Activated naive CD4-positive, alpha-beta T cell treated with anti-CD3 and anti-CD28 coated beads for 36 hours (primary cell): ENCODE measurements at regions not wholly inside any gene's neighbourhood (a gene's known extent, or its start where the extent isn't known, plus 50 kb on each side); places are given as distances from the start of the nearest gene placed in this dataset.
"Not testable (repeated sequence)": the region's sequence is repeated elsewhere in the genome, so short reads cannot be mapped to it uniquely, and the experiment has no call there.

Source experiments
- CTCF ChIA-PET: fragments of 350-600 bp; sonication (Branson Sonifier 250); formaldehyde crosslinking; loops from one replicate; lab custom pipeline; 2021; ENCODE audit warnings: antibody characterized with exemption; lab: Charles Lee
- DNase-seq: peaks from one replicate; pipeline ENCODE4 v3.0.0-alpha.2; 2020
- H3K27ac Mint-ChIP-seq: one replicate; pipeline ENCODE4 v1.8.0; 2021; ENCODE audit warnings: mild to moderate bottlenecking, mixed read lengths
- H3K27me3 Mint-ChIP-seq: one replicate; pipeline ENCODE4 v1.8.0; 2021; ENCODE audit warnings: low read depth, mixed read lengths
- H3K36me3 Mint-ChIP-seq: one replicate; pipeline ENCODE4 v1.8.0; 2021; ENCODE audit warnings: low read depth, mixed read lengths
- H3K4me1 Mint-ChIP-seq: one replicate; pipeline ENCODE4 v1.8.0; 2021; ENCODE audit warnings: low read depth, mixed read lengths
- H3K4me3 Mint-ChIP-seq: one replicate; pipeline ENCODE4 v1.8.0; 2021; ENCODE audit warnings: mild to moderate bottlenecking, moderate library complexity, mixed read lengths
- H3K9me3 Mint-ChIP-seq: one replicate; pipeline ENCODE4 v1.8.0; 2021; ENCODE audit warnings: mixed read lengths
- intact Hi-C: fragments of 100-400 bp; cut with micrococcal nuclease; formaldehyde crosslinking; loops from one replicate; pipeline ENCODE4 v1.15.1; 2023

GRCh38 chrX:77088233-77088632, 359.0 kb upstream of the FGF16 start:
- Mint-ChIP-seq H3K9me3 (no peaks in the 10 kb centered on the region), H3K4me1 (no peaks in the 10 kb centered on the region), H3K4me3 (no peak overlapping the region), H3K27me3 (no peaks in the 10 kb centered on the region), H3K27ac (no peak overlapping the region), H3K36me3 (no peaks in the 10 kb centered on the region)
- DNase-seq: no peak
- CTCF ChIA-PET: no interaction called here
- intact Hi-C loops: no loop called here

DNA sequence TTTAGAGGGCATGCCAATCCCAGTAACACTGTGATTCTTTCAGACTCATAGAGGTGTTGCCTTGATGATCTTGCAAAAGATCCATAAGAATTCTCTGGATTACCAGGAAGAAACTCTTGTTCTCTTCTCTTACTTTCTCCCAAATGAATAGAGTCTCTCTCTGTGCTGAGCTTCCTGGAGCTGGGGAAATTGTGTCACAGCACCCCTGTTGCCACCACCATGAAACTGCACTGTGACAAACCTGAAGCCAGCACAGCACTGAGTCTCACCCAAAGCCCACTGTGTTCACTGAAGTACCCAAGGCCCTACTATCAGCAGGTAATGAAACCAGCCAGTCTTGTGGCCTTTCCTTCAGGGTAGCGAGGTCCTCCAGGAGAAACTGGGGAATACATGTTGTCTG, 332.7 kb upstream of the FGF16 start:
- H3K36me3 Mint-ChIP-seq: no peaks in the 10 kb centered on the region

GRCh38 chrX:77118686-77119085, 328.5 kb upstream of the FGF16 start:
- intact Hi-C loops: no loop called here
- no peaks in the 10 kb centered on the region for H3K27me3 Mint-ChIP-seq
- no peaks in the 10 kb centered on the region for H3K4me1 Mint-ChIP-seq
- CTCF ChIA-PET: no interaction called here
- no peak for DNase-seq
- peaks cover 3% of the 10 kb centered on the region for H3K9me3 Mint-ChIP-seq
- H3K27ac Mint-ChIP-seq: no peak overlapping the region
- no peak overlapping the region for H3K4me3 Mint-ChIP-seq
- H3K36me3 Mint-ChIP-seq: no peaks in the 10 kb centered on the region

More for the DNA sequence above, 332.7 kb upstream of the FGF16 start:
- no peak overlapping the region for H3K27ac Mint-ChIP-seq
- no peaks in the 10 kb centered on the region for H3K4me1 Mint-ChIP-seq
- H3K4me3 Mint-ChIP-seq: no peak overlapping the region
- no peak for DNase-seq
- intact Hi-C loops: no loop called here
- H3K9me3 Mint-ChIP-seq: no peaks in the 10 kb centered on the region
- CTCF ChIA-PET: no interaction called here
- H3K27me3 Mint-ChIP-seq: no peaks in the 10 kb centered on the region

GRCh38 chrX:77119706-77120105, 327.5 kb upstream of the FGF16 start:
- no peak for DNase-seq
- CTCF ChIA-PET: no interaction called here
- H3K36me3 Mint-ChIP-seq: no peaks in the 10 kb centered on the region
- no peak overlapping the region for H3K27ac Mint-ChIP-seq
- H3K4me1 Mint-ChIP-seq: no peaks in the 10 kb centered on the region
- H3K9me3 Mint-ChIP-seq: peaks cover 3% of the 10 kb centered on the region
- intact Hi-C loops: no loop called here
- H3K27me3 Mint-ChIP-seq: no peaks in the 10 kb centered on the region
- no peak overlapping the region for H3K4me3 Mint-ChIP-seq

DNA sequence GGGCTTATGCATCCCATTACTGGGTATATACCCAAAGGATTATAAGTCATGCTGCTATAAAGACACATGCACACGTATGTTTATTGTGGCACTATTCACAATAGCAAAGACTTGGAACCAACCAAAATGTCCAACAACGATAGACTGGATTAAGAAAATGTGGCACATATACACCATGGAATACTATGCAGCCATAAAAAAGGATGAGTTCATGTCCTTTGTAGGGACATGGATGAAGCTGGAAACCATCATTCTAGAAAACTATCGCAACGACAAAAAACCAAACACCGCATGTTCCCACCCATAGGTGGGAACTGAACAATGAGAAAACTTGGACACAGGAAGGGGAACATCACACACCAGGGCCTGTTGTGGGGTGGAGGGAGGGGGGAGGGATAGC, 323.3 kb upstream of the FGF16 start:
- H3K9me3 Mint-ChIP-seq, H3K36me3 Mint-ChIP-seq, H3K4me1 Mint-ChIP-seq, DNase-seq, CTCF ChIA-PET, intact Hi-C loops, H3K4me3 Mint-ChIP-seq, H3K27ac Mint-ChIP-seq, H3K27me3 Mint-ChIP-seq: not testable (repeated sequence)

DNA sequence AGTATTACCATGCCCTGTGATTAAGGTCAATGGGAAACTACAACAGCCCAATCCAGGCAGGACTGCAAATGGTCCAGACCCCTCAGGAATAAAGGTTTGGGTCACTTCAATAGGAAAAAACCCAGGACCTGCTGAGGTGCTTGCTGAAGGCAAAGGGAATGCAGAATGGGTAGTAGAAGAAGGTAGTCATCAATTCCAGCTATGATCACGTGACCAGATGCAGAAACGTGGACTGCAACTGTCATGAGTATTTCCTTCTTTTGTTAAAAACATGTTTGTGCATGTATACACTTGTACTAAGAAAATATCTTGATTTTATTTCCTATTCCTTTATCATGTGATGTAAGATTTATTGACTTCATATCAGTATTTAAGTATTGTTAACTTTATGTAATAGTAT, 319.6 kb upstream of the FGF16 start:
- CTCF ChIA-PET, H3K27ac Mint-ChIP-seq, H3K36me3 Mint-ChIP-seq, H3K4me3 Mint-ChIP-seq, H3K9me3 Mint-ChIP-seq, H3K4me1 Mint-ChIP-seq, intact Hi-C loops, DNase-seq, H3K27me3 Mint-ChIP-seq: not testable (repeated sequence)

GRCh38 chrX:77143907-77144306, 303.3 kb upstream of the FGF16 start:
- Mint-ChIP-seq H3K4me3 (no peak overlapping the region), H3K27ac (no peak overlapping the region), H3K36me3 (no peaks in the 10 kb centered on the region), H3K4me1 (no peaks in the 10 kb centered on the region), H3K27me3 (no peaks in the 10 kb centered on the region), H3K9me3 (peaks cover 4% of the 10 kb centered on the region)
- CTCF ChIA-PET: no interaction called here
- no peak for DNase-seq
- intact Hi-C loops: no loop called here

DNA sequence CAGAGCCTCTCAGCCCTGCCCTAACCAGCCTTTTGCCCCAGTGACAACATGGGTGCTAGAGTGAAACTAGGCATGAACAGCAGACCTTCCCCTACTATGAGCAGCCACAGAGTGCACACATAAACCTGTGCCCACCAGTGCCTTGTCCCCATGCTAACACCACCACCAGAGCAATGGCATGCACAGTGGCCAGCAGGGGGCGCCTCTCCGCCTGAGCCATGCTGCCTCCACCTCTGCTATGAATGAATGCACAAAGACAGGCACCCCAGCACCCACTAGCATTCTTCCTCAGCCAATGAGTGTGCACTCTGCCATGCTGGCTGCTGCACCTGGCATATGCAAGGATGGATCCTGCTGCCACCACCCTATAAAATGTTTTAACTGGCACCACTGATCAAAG, 286.9 kb upstream of the FGF16 start:
- Mint-ChIP-seq H3K36me3 (no peaks in the 10 kb centered on the region), H3K27ac (no peak overlapping the region), H3K4me1 (no peaks in the 10 kb centered on the region), H3K27me3 (no peaks in the 10 kb centered on the region), H3K9me3 (peaks cover 16% of the 10 kb centered on the region), H3K4me3 (no peak overlapping the region)
- CTCF ChIA-PET: no interaction called here
- intact Hi-C loops: no loop called here
- peak; percentile 32 for DNase-seq

DNA sequence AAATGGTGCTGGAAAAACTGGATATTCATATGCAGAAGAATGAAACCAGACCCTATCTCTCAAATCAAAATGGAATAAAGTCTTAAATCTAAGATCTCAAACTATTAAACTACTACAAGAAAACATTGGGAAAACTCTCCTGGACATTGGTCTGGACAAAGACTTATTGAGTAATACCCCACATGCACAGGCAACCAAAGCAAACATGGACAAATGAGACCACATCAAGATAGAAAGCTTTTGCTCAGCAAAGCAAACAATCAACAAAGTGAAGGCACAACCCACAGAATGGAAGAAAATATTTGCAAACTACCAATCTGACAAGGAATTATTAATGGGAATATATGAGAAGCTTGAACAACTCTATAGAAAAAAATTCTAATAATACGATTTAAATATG, 284.4 kb upstream of the FGF16 start:
- H3K36me3 Mint-ChIP-seq: no peaks in the 10 kb centered on the region
- H3K4me3 Mint-ChIP-seq: no peak overlapping the region
- H3K4me1 Mint-ChIP-seq: no peaks in the 10 kb centered on the region
- intact Hi-C loops: no loop called here
- CTCF ChIA-PET: no interaction called here
- no peak for DNase-seq
- peaks cover 13% of the 10 kb centered on the region for H3K9me3 Mint-ChIP-seq
- H3K27me3 Mint-ChIP-seq: no peaks in the 10 kb centered on the region
- H3K27ac Mint-ChIP-seq: no peak overlapping the region

DNA sequence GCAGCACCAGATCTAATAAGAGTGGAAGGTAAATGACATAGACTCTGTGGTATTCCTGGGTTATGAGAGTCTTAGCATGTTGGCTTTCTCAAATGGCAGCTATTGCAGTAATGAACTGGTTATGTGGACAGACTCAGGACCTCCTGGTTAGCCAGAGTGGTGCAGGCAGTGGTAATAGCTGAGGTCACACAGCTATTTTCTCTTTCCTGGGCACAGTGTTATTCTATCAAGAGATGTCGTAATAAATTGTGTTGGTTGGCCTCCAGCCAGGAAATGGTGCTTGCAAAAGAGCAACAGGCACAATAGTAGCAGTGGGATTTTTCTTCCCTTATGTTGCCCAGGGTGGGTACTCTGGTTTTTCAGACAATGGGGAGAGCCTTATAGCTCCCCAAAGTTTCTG, 279.2 kb upstream of the FGF16 start:
- H3K27me3 Mint-ChIP-seq: no peaks in the 10 kb centered on the region
- CTCF ChIA-PET: no interaction called here
- H3K9me3 Mint-ChIP-seq: no peaks in the 10 kb centered on the region
- H3K4me3 Mint-ChIP-seq: no peak overlapping the region
- H3K27ac Mint-ChIP-seq: no peak overlapping the region
- no peaks in the 10 kb centered on the region for H3K36me3 Mint-ChIP-seq
- no peaks in the 10 kb centered on the region for H3K4me1 Mint-ChIP-seq
- DNase-seq: no peak
- intact Hi-C loops: no loop called here

DNA sequence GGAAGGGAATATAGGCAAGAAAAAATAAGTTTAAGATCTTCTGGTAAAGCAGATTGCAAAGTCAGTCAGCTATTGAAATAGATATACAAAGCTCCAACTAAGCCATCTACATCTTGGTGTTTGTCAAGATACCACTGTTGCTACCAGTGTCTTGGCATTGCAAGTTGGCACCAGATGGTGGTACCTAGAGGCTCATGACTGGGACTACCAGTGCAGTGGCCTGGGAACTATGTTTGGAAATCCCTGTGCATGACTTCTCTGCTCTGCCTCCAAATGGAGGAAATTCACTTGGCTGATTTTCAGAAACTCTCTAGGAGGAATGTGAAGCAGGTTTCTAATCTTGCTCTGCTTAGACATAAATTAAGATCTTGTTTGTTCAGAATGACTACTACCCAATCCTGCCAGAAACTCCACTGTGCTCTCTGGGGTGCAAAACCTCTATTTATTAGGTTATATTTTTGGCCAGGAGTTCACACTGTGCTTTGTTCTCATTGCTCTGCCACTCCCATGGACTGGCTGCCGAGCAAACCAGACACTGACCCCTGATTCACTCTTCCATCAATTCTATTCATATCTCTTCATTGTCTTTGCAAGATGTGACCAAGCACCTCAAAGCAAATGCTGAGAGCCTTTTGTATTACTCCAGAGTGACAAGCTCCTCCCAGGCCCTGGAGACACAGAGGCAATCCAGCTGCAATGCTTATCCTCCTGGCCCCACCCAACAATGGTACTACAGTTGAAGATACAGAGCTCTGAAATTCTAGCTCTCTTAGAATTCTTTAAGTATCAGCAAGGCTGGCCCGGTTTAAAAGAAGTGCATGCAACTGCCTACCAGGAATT, 272.3 kb upstream of the FGF16 start:
- H3K27ac Mint-ChIP-seq: no peak overlapping the region
- CTCF ChIA-PET: no interaction called here
- DNase-seq: no peak
- H3K4me3 Mint-ChIP-seq: no peak overlapping the region
- H3K9me3 Mint-ChIP-seq: no peaks in the 10 kb centered on the region
- H3K36me3 Mint-ChIP-seq: no peaks in the 10 kb centered on the region
- H3K27me3 Mint-ChIP-seq: no peaks in the 10 kb centered on the region
- H3K4me1 Mint-ChIP-seq: no peaks in the 10 kb centered on the region
- intact Hi-C loops: no loop called here

DNA sequence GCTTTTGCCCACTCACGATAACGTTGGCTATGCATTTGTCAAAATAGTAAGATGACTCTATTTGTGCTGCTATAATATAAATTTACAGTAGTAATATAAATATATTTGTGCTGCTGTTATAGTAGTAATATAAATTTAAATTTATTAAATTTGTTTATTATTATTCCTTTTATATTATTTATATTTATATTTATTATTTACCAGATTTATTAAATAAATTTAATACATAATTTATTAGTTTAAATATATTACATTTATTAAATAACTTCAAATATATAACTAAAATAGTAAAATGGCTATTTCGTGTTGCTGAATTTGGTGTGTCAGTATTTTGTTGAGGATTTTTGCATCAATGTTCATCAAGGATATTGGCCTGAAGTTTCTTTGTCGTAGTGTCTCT, 246.5 kb upstream of the FGF16 start:
- Mint-ChIP-seq H3K36me3 (no peaks in the 10 kb centered on the region), H3K27me3 (no peaks in the 10 kb centered on the region), H3K4me3 (no peak overlapping the region), H3K9me3 (peaks cover 2% of the 10 kb centered on the region), H3K4me1 (no peaks in the 10 kb centered on the region), H3K27ac (no peak overlapping the region)
- intact Hi-C loops: no loop called here
- CTCF ChIA-PET: no interaction called here
- DNase-seq: no peak

GRCh38 chrX:77223046-77223445, 224.1 kb upstream of the FGF16 start:
- H3K36me3 Mint-ChIP-seq: no peaks in the 10 kb centered on the region
- H3K4me3 Mint-ChIP-seq: no peak overlapping the region
- CTCF ChIA-PET: no interaction called here
- H3K27ac Mint-ChIP-seq: no peak overlapping the region
- no peak for DNase-seq
- H3K9me3 Mint-ChIP-seq: peaks cover 3% of the 10 kb centered on the region
- no peaks in the 10 kb centered on the region for H3K4me1 Mint-ChIP-seq
- intact Hi-C loops: no loop called here
- peaks cover 5% of the 10 kb centered on the region for H3K27me3 Mint-ChIP-seq
